Suppressor macrophage (primary cell): ENCODE measurements at regions not wholly inside any gene's neighbourhood (a gene's known extent, or its start where the extent isn't known, plus 50 kb on each side); places are given as distances from the start of the nearest gene placed in this dataset.
A peak's percentile ranks its signal among the peaks of the same experiment; 100 is the strongest.
"Not testable (repeated sequence)": the region's sequence is repeated elsewhere in the genome, so short reads cannot be mapped to it uniquely, and the experiment has no call there.

ENCODE experiments used
- DNase-seq, 4 experiments: peaks; one replicate each; pipeline ENCODE4 v3.0.0-alpha.2; 2020 to 2022

GRCh38 chr15:53923741-53924140, 54.5 kb upstream of the UNC13C start:
- not testable (repeated sequence) for DNase-seq

- no peak for DNase-seq
Measured at GRCh38 chr15:53918180-53919079, 59.8 kb upstream of the UNC13C start.

- DNase-seq = no peak
Measured at GRCh38 chr15:53917109-53917508, 61.1 kb upstream of the UNC13C start.

DNA sequence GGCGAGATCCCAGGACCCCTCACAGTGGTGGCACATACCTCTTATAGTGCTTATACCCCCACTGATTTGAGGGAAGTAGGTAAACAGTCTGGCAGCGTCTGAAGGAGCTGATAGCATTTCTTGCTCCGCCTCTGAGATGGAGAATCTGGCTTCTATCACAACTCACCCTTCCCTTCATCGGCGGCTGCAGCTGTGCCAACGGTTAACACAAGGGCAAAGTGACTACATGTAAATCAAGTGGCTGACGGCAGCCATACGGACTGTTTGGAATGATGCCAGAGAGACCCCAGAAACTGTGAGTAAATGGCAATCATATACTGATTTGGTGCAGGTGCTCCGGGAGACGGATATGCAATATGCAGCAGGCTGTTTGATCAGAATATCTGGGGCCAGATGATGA, 66.8 kb upstream of the UNC13C start:
- no peak for DNase-seq

DNA sequence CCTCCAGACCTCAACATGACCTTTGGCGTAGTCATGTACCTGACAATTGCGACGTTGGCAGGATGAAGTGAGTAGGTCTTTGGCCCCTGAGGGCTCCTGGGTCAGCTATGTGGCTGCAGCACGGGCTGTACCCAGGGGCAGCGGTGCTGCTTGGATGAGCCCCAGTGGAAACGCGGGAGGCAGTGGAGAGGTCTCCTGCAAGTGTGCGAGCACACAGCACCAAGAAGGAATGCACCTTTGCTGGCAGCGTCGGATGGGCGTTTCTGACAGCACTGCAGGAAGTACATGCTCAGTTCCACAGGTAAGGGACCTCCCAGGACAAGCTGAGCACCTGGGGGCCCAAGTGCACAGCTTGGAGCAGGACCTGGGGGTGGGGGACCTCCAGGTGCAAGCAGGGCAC, 67.4 kb upstream of the UNC13C start:
- no peak for DNase-seq

DNA sequence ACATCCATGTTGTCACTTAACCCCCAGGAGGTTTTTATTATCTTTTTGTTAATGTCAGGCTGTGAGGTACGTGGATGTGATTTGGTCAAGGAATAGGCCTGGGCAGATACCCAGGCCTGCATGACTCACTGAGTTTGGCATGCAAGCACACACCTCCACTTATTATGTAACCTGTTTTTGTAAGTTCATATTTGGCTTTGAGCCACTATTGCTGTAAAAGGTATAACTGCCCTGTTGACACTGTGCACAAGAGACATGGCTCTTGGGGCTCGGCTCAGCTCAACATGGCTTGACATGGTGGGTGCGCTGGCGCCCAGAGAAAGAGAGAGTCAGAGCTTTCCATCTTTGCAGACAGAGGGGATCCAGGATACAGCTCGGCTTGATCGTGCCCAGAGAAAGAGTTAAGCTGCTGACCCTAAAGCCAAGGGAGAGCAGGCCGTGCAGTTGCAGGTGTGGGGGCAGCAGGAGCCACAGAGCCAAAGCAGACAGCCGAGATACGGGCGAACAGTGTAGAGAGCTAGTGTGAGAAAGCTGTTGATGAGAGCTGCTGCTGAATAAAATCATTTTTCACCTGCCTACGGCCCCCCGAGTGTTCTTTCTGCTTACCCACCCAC, 67.9 kb upstream of the UNC13C start:
- no peak for DNase-seq

DNA sequence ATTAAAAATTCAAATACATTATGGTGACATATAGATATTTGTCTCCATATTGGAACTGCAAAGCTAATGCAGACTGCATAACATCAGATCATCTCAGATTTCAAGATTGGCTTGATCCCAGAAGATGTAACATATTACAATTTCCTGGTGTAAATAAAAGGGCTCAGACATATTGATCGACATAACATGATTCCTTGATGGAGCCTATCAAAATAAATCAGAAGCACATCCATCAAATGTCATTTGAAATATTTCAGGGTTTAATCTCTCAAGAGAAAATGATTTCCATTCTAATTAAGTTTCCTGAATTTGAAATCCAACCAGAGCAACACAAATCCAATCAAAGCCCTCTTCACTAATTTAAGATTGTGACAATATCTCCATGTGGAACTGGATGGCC, 75.1 kb upstream of the UNC13C start:
- DNase-seq = no peak

DNA sequence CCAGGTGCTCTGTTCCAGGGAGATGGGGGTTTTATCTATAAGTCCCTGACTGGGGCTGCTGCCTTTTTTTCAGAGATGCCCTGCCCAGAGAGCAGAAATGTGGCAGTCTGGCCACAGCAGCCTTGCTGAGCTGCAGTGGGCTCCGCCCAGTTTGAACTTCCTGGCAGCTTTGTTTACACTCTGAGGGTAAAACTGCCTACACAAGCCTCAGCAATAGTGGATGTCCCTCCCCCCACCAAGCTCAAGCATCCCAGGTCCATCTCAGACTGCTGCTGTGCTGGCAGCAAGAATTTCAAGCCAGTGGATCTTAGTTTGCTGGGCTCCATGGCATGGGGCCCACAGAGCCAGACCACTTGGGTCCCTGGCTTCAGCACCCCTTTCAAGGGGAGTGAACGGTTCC, 84.8 kb upstream of the UNC13C start:
- DNase-seq = not testable (repeated sequence)

DNA sequence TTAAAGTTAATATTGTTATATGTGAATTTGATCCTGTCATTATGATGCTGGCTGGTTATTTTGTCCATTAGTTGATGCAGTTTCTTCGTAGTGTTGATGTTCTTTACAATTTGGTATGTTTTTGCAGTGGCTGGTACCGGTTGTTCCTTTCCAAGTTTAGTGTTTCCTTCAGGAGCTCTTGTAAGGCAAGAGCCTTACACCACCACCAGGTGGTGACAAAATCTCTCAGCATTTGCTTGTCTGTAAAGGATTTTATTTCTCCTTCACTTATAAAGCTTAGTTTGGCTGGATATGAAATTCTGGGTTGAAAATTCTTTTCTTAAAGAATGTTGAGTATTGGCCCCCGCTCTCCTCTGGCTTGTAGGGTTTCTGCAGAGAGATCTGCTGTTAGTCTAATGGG, 86.4 kb upstream of the UNC13C start:
- not testable (repeated sequence) for DNase-seq

DNA sequence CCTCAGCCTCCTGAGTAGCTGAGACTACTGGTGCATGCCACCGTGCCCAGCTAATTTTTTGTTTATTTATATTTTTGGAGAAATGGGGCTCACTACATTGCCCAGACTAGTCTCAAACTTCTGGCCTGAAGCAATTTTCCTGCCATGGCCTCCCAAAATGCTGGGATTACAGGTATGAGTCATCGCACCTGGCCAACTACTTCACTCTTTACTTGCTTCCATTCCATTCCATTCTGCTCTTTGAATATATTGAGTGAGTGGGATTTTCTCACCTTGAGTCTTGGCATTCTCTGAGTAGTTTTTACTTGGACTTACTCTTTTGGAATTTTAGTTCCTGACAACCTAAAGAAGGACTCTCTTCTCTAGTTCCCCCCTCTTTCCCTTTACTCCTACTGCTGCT, 93.8 kb upstream of the UNC13C start:
- no peak for DNase-seq

DNA sequence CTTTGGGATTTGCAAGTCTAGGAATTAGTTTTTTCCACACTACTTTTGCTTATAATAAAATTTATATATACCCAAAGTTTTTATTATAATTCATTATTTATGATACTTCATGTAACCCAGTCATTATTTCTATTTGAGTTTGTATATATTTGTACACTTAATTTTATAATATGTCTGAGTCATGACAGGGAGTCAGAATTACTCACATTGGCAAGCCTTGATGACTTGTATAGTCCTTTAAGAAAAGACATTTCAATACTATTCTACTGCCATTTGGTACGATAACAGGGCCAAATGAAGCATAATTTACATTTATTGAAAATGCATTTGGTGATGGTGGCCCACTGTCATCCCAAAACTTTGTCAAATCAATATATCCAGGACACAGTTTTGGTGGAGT, 95.9 kb upstream of the UNC13C start:
- DNase-seq = no peak

GRCh38 chr15:53880357-53880756, 97.9 kb upstream of the UNC13C start:
- DNase-seq = no peak

DNA sequence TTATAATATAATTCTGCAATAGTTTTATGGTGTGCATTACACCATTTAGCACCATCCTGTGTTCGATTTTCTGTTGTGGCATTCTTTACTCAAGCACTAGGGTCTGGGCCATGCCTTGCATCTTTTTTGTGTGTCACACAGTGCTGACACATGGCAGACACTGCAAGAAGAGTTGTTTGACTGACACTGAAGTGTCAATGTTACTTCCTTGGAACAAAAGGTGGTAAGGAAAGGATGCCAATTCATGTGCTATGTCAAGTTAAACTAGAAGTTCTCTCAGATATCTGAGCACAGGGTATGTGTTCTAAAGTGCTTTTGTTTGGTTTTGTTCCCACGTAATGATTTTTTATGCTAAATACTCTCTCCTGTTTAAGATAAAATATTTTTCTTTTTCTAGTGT, 102.5 kb upstream of the UNC13C start:
- DNase-seq = no peak

GRCh38 chr15:53875139-53875538, 103.1 kb upstream of the UNC13C start:
- DNase-seq = no peak

GRCh38 chr15:53872410-53872809, 105.8 kb upstream of the UNC13C start:
- no peak for DNase-seq

DNA sequence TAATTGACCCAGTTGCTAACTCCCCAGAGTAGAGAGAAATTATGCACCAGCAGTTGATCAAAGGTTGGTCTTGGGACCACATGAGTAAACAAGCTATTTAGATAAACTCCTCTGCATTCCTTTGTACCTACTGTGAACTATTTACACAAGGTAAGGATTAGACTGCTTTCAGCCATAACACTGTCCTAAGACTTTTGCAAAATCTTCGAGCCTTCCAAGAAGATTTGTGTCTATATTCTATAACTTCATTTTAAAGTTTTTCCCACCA, 108.5 kb upstream of the UNC13C start:
- DNase-seq = no peak

DNA sequence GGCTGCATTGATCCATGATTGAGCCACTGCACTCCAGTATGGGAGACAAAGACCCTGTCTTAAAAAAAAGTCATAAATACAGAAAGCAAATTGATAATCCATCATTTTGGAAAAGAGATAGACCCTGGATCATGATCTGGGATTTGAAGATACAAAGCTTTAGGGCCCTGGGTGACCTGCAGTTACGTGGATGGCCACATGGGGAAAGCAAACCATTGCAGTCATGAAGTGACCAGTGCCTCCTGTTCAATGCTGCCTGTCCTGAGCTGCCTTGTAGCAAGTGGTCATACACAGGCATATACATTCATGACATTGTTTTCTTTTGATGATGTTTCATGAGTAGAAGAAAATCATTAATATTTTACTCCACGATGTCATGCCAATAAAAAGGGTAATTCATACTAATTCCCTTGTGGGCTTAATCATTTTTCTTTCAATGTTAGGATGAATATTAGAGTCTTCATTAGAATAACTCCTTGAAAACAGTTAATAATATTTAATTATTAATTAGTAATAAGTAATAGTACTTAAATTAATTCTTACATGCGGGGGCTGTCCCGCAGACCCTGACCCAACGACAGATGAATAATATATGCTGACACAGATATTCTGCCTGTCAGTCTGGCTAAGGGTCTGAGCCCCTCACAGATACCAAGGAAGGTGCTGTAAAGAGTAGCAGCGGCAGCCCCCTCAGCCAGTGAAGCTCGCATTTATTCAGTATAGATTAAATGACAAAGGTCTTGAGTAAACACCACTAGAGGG, 109.0 kb upstream of the UNC13C start:
- peak in 2 of 4 experiments; percentile 3 to 7 for DNase-seq

- no peak for DNase-seq
Measured at GRCh38 chr15:53862386-53862785, 102.9 kb upstream of the WDR72 start.

DNA sequence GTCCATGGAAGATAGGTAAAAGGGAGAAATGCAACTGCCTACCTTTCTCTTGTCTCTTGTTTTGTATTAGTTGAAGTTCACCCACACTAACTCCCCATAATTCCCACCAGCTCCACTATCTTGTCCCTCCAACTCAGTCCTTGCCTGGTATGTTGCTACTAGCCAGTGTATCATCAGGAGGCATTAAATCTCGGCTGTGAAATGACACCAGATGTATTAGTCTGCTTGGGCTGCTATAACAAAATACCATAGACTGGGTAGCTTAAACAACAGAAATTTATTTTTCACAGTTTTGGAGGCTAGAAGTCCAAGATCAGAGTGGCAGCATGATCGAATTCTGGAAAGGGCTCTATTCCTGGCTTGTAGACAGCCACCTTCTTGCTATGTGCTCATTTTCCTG, 102.3 kb upstream of the WDR72 start:
- DNase-seq = no peak

DNA sequence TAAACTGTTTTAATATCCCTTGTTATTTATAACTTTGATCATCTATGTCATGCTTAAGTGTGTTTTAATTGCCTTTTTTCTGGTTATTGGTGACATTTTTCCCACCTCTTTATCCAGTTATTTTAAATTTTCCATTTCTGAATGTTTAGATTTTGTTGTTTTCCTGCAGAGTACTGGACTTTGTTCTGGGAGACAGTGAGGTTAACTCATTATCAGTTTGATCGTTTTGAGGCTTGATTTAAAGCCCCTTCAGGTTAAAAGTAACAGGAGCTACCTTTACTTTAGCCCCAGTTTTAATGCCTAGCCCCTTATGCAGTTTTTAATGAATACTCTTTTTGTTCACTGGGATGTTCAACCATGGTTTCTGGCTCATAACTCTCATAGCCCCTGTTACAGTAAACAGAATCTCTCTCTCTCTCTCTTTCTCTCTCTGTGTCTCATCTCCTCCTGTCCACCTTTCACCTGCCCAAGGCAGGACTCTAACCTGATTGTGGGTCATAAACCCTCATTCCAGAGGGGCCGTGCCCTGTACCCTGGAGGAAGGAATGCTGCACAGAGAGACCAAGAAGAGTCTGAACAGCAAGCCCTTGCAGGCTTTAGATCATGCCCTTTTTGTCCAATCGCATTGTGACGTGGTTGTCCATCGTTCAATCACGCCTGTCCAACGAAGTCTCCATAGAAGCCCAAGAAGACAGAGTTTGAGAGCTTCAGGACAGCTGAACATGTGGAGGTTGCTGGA, 91.8 kb upstream of the WDR72 start:
- DNase-seq = no peak

DNA sequence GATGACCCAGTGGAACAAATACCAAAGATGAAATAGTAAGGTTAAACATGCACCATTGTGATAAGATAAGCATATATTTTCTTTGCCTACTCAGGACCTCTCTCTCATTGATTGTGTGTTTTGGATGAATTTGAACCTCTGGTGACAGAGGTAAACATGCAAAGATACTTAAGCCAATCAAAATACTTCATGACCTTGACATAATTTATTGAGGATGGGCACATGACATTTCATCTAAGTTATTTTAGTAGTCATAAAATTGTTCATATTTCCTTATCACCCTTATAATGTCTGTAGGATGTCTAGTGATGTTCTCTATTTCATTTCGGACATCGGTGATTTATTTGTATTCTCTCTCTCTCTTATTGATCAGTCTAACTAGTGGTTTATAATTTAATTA, 88.3 kb upstream of the WDR72 start:
- no peak for DNase-seq

DNA sequence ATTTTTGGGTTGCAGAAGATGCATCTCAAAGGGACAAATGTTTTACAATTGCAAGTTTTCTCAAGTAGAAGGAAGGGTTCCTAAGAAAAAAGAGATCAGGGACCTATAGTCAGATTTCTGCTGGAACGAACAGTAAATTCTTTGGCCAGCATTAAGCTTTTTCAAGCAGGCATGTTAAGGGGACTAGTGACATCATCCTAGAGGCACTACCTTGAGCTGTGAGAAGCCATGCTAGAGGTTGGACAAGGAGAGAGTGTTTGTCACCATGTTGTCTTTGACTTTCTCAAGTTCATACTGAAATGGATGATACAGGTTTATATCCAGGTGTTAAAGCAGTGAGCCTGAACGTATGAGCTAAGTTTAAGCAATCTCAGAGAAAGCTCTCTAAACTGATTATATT, 85.2 kb upstream of the WDR72 start:
- no peak for DNase-seq
